ENCODE measurements at regions not wholly inside any gene's neighbourhood (a gene's known extent, or its start where the extent isn't known, plus 50 kb on each side); places are given as distances from the start of the nearest gene placed in this dataset.

GRCh38 chr1:219354962-219355361, 181.3 kb downstream of the LYPLAL1 start:
- Histone ChIP-seq H3K4me3 (no peak overlapping the region), H3K27ac (no peak overlapping the region), H3K9me2 (ENCODE audit: insufficient read depth) (0 out of 2 replicates have a peak, but pooled peaks cover 5% of the 10 kb centered on the region), H2AFZ (no peak overlapping the region), H3K79me2 (ENCODE audit: low read depth) (no peaks in the 10 kb centered on the region), H3K27me3 (ENCODE audit: insufficient read depth, low read depth) (no peaks in the 10 kb centered on the region), H3K36me3 (ENCODE audit: low read depth) (no peaks in the 10 kb centered on the region), H3K4me2 (no peak overlapping the region), H4K20me1 (ENCODE audit: insufficient read depth) (no peaks in the 10 kb centered on the region), H3K9me3 (ENCODE audit: insufficient read depth, low read depth) (no peaks in the 10 kb centered on the region), H3K4me1 (replicated peaks; ENCODE audit: insufficient read depth) (no peaks in the 10 kb centered on the region), H3F3A (ENCODE audit: insufficient read depth, low read depth) (no peaks in the 10 kb centered on the region)
- BruUV-seq (replicated peaks), result no TSS peak
- ChIA-PET POLR2A (ENCODE audit: unreplicated experiment) (no interaction called here), CTCF (interaction anchor here (0.6 kb wide), 1 partner anchor 137 kb away, joined by 3 read pairs; no protein-coding TSS in a partner anchor)
- no peak for DNase-seq
- intact Hi-C loops (cut with micrococcal nuclease; ENCODE audit: unreplicated experiment), result no loop called here
- TF ChIP-seq EZH2 (IDR thresholded peaks at IDR 0.05; ENCODE audit: low read depth), result no peak
- TF ChIP-seq, protein P1, sequence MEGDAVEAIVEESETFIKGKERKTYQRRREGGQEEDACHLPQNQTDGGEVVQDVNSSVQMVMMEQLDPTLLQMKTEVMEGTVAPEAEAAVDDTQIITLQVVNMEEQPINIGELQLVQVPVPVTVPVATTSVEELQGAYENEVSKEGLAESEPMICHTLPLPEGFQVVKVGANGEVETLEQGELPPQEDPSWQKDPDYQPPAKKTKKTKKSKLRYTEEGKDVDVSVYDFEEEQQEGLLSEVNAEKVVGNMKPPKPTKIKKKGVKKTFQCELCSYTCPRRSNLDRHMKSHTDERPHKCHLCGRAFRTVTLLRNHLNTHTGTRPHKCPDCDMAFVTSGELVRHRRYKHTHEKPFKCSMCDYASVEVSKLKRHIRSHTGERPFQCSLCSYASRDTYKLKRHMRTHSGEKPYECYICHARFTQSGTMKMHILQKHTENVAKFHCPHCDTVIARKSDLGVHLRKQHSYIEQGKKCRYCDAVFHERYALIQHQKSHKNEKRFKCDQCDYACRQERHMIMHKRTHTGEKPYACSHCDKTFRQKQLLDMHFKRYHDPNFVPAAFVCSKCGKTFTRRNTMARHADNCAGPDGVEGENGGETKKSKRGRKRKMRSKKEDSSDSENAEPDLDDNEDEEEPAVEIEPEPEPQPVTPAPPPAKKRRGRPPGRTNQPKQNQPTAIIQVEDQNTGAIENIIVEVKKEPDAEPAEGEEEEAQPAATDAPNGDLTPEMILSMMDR (conservative IDR thresholded peaks at IDR 0.05), result no peak

DNA sequence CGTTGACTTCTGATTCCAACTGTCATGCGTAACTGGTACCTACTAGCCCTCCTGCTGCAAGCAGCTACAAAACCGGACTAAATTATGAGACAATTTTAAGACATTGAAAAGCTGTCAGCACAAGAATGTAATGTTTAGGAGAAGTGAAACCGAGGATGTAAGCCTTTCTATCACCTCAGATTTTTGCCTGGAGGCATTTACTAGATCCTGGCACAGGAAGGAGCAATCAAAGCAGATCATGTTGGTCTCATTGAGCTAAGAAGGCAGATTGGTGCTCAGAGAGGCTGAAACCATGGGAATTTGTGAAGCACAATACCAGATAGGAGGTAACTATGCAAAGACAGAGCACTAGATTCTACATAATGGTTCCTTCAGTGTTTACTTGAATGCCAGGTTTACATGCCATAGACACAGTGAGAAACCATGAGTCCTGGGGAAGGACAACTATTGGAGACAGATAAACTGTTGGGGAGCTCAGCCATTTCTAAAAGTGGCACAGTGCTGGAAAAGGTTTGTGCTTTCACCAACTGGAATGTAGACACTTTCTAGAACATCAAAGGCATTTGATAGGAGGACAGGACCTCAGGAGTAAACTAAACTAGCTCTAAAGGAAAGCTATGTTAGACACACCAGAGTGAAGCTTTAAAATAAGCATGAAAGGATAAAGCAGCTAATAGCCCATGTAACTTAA, 179.4 kb downstream of the LYPLAL1 start:
- no peaks in the 10 kb centered on the region for H3K9me3 ChIP-seq (ENCODE audit: insufficient read depth, low read depth)
- DNase-seq, result no peak
- H3K4me2 ChIP-seq, result no peak overlapping the region
- BruUV-seq (replicated peaks), result no TSS peak
- CTCF ChIA-PET, result no interaction called here
- H4K20me1 ChIP-seq (ENCODE audit: insufficient read depth), result no peaks in the 10 kb centered on the region
- TF ChIP-seq, protein P1 (conservative IDR thresholded peaks at IDR 0.05), result no peak
- no peak for TF ChIP-seq EZH2 (IDR thresholded peaks at IDR 0.05; ENCODE audit: low read depth)
- no peak overlapping the region for H2AFZ ChIP-seq
- no peak overlapping the region for H3K27ac ChIP-seq
- no peaks in the 10 kb centered on the region for H3K79me2 ChIP-seq (ENCODE audit: low read depth)
- H3K4me3 ChIP-seq, result no peak overlapping the region
- no peaks in the 10 kb centered on the region for H3K27me3 ChIP-seq (ENCODE audit: insufficient read depth, low read depth)
- no peaks in the 10 kb centered on the region for H3K4me1 ChIP-seq (replicated peaks; ENCODE audit: insufficient read depth)
- 0 out of 2 replicates have a peak, but pooled peaks cover 5% of the 10 kb centered on the region for H3K9me2 ChIP-seq (ENCODE audit: insufficient read depth)
- intact Hi-C loops (cut with micrococcal nuclease; ENCODE audit: unreplicated experiment), result no loop called here
- POLR2A ChIA-PET (ENCODE audit: unreplicated experiment), result interaction anchor here (0.6 kb wide), 1 partner anchor 13 kb away, joined by 3 read pairs; no protein-coding TSS in a partner anchor
- H3K36me3 ChIP-seq (ENCODE audit: low read depth), result no peaks in the 10 kb centered on the region
- H3F3A ChIP-seq (ENCODE audit: insufficient read depth, low read depth), result no peaks in the 10 kb centered on the region

- Histone ChIP-seq H3K9me2 (ENCODE audit: insufficient read depth) (0 out of 2 replicates have a peak, but pooled peaks cover 5% of the 10 kb centered on the region), H4K20me1 (ENCODE audit: insufficient read depth) (no peaks in the 10 kb centered on the region), H3K4me2 (no peak overlapping the region), H3K9me3 (ENCODE audit: insufficient read depth, low read depth) (no peaks in the 10 kb centered on the region), H3K4me1 (replicated peaks; ENCODE audit: insufficient read depth) (no peaks in the 10 kb centered on the region), H3F3A (ENCODE audit: insufficient read depth, low read depth) (no peaks in the 10 kb centered on the region), H3K79me2 (ENCODE audit: low read depth) (no peaks in the 10 kb centered on the region), H3K4me3 (no peak overlapping the region), H2AFZ (no peak overlapping the region), H3K36me3 (ENCODE audit: low read depth) (no peaks in the 10 kb centered on the region), H3K27me3 (ENCODE audit: insufficient read depth, low read depth) (no peaks in the 10 kb centered on the region), H3K27ac (no peak overlapping the region)
- BruUV-seq (replicated peaks), result no TSS peak
- DNase-seq, result no peak
- POLR2A ChIA-PET (ENCODE audit: unreplicated experiment), result no interaction called here
- TF ChIP-seq EZH2 (IDR thresholded peaks at IDR 0.05; ENCODE audit: low read depth), result no peak
- TF ChIP-seq, protein P1 (conservative IDR thresholded peaks at IDR 0.05), result no peak
- CTCF ChIA-PET, result no interaction called here
- intact Hi-C loops (cut with micrococcal nuclease; ENCODE audit: unreplicated experiment), result no loop called here
These were observed 176.7 kb downstream of the LYPLAL1 start for GRCh38 chr1:219350172-219350931.
